GM19463 (cell line): ENCODE measurements at regions not wholly inside any gene's neighbourhood (a gene's known extent, or its start where the extent isn't known, plus 50 kb on each side); places are given as distances from the start of the nearest gene placed in this dataset.

Experiments
- ATAC-seq: cut with Tn5 transposase; IDR thresholded peaks from one replicate; pipeline ENCODE4 v1.9.1; 2021; ENCODE audit warnings: mild to moderate bottlenecking, moderate library complexity; ENCODE audit not compliant: unreplicated experiment

GRCh38 chr10:130773941-130774340 is 537.6 kb downstream of the TCERG1L start:
- no peak for ATAC-seq

GRCh38 chr10:130774871-130775270 is 536.6 kb downstream of the TCERG1L start:
- no peak for ATAC-seq

- ATAC-seq = no peak
These were observed 536.2 kb downstream of the TCERG1L start for GRCh38 chr10:130775311-130775710.

- no peak for ATAC-seq
These were observed 534.8 kb downstream of the TCERG1L start for GRCh38 chr10:130776724-130777123.

- ATAC-seq = no peak
These were observed 533.9 kb downstream of the TCERG1L start for GRCh38 chr10:130777507-130778165.

GRCh38 chr10:130778166-130778545 is 533.4 kb downstream of the TCERG1L start:
- no peak for ATAC-seq

GRCh38 chr10:130780763-130781162 is 530.8 kb downstream of the TCERG1L start:
- ATAC-seq = no peak

GRCh38 chr10:130781206-130781605 is 530.3 kb downstream of the TCERG1L start:
- ATAC-seq = no peak

GRCh38 chr10:130781623-130782022 is 529.9 kb downstream of the TCERG1L start:
- ATAC-seq = no peak

- ATAC-seq = no peak
These were observed 529.1 kb downstream of the TCERG1L start for GRCh38 chr10:130782467-130782866.

GRCh38 chr10:130784326-130784725 is 527.2 kb downstream of the TCERG1L start:
- ATAC-seq = no peak

GRCh38 chr10:130786365-130786966 is 525.1 kb downstream of the TCERG1L start:
- no peak for ATAC-seq

- no peak for ATAC-seq
These were observed 524.3 kb downstream of the TCERG1L start for GRCh38 chr10:130787243-130787642.

GRCh38 chr10:130787821-130788220 is 523.7 kb downstream of the TCERG1L start:
- no peak for ATAC-seq

- ATAC-seq = no peak
These were observed 521.2 kb downstream of the TCERG1L start for GRCh38 chr10:130790339-130790738.

GRCh38 chr10:130792096-130792845 is 519.2 kb downstream of the TCERG1L start:
- no peak for ATAC-seq

GRCh38 chr10:130795819-130796218 is 515.7 kb downstream of the TCERG1L start:
- ATAC-seq = no peak

GRCh38 chr10:130799532-130799931 is 512.0 kb downstream of the TCERG1L start:
- no peak for ATAC-seq

- ATAC-seq = no peak
These were observed 511.2 kb downstream of the TCERG1L start for GRCh38 chr10:130800281-130800680.

GRCh38 chr10:130801276-130801675 is 510.2 kb downstream of the TCERG1L start:
- ATAC-seq = no peak

- no peak for ATAC-seq
These were observed 509.7 kb downstream of the TCERG1L start for GRCh38 chr10:130801784-130802183.

- no peak for ATAC-seq
These were observed 509.2 kb downstream of the TCERG1L start for GRCh38 chr10:130802301-130802700.
